22Rv1 (cell line): ENCODE measurements at regions not wholly inside any gene's neighbourhood (a gene's known extent, or its start where the extent isn't known, plus 50 kb on each side); places are given as distances from the start of the nearest gene placed in this dataset.

Experiments used
- ZFX ChIP-seq: fragments of 450-650 bp; IDR thresholded peaks from 2 replicates; pipeline ENCODE4 v1.6.1; 2017; ENCODE audit warnings: antibody characterized with exemption, borderline replicate concordance
- TF ChIP-seq, protein P1 (sequence below): fragments of 450-650 bp; IDR thresholded peaks from 2 replicates; pipeline ENCODE4 v1.5.1; 2017; ENCODE audit warnings: mild to moderate bottlenecking

DNA sequence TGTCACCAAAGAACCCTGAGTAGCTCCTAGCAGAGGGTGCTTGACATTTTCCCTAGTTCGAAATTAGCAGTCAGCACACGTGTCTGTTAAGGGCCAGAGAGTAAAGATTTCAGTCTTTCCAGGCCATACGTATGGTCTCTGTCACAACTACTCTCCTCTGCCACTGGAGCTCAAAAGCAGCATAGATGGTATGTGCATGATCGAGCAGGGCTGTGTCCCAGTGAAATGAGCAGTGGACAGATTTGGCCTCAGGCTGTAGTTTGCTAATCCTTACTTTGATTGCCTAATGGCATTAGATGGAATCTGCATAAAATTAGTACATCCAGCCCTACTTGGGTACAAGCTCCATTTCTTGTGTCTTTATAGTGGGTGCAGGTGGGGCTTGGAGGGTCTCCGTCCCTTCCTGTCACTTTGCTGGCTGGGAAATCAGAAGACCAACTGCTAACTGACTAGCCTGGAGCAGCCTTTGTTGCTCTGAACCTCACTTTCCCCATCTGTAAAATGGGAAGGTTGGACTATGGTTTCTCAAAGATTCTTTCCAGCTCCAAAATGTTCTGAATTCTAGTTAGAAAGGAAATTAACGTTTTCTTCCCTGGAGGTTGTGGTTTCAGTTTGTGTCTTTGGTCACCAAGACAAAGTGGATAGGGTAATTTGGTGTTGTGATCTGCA, 108.5 kb downstream of the GLI2 start:
- TF ChIP-seq, protein P1, sequence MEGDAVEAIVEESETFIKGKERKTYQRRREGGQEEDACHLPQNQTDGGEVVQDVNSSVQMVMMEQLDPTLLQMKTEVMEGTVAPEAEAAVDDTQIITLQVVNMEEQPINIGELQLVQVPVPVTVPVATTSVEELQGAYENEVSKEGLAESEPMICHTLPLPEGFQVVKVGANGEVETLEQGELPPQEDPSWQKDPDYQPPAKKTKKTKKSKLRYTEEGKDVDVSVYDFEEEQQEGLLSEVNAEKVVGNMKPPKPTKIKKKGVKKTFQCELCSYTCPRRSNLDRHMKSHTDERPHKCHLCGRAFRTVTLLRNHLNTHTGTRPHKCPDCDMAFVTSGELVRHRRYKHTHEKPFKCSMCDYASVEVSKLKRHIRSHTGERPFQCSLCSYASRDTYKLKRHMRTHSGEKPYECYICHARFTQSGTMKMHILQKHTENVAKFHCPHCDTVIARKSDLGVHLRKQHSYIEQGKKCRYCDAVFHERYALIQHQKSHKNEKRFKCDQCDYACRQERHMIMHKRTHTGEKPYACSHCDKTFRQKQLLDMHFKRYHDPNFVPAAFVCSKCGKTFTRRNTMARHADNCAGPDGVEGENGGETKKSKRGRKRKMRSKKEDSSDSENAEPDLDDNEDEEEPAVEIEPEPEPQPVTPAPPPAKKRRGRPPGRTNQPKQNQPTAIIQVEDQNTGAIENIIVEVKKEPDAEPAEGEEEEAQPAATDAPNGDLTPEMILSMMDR = no peak
- no peak for TF ChIP-seq ZFX
